ENCODE measurements at regions not wholly inside any gene's neighbourhood (a gene's known extent, or its start where the extent isn't known, plus 50 kb on each side); places are given as distances from the start of the nearest gene placed in this dataset.

GRCh38 chr13:39210961-39211534 is 172.8 kb downstream of the NHLRC3 start:
- no TSS peak for BruUV-seq (replicated peaks)
- Histone ChIP-seq H3K9me3 (replicated peaks; ENCODE audit: control insufficient read depth, insufficient read depth, low read depth, low read length) (no peaks in the 10 kb centered on the region), H3K4me1 (replicated peaks in 1 of 2; ENCODE audit: control insufficient read depth in 2 of 2, insufficient read depth in 2 of 2, low read length in 2 of 2) (no peaks in the 10 kb centered on the region), H3K36me3 (ENCODE audit: control insufficient read depth, insufficient read depth, low read length) (no peaks in the 10 kb centered on the region), H3K27ac (ENCODE audit: extremely low read depth, low read depth, low read length) (no peak overlapping the region), H4K20me1 (replicated peaks; ENCODE audit: control insufficient read depth, insufficient read depth, low read length) (no peaks in the 10 kb centered on the region), H3K9ac (ENCODE audit: insufficient read depth in 1 of 2, low read depth in 2 of 2, low read length in 2 of 2) (no peak overlapping the region), H3K79me2 (ENCODE audit: control insufficient read depth, insufficient read depth, low read length) (no peaks in the 10 kb centered on the region), H3K4me3 (no peak overlapping the region), H3K27me3 (ENCODE audit: control insufficient read depth in 2 of 2, insufficient read depth in 2 of 2, low read length in 2 of 2) (no peaks in the 10 kb centered on the region), H2AFZ (ENCODE audit: low read depth, low read length) (no peak overlapping the region), H3K9me1 (ENCODE audit: control insufficient read depth, insufficient read depth, low read length) (no peaks in the 10 kb centered on the region), H3K4me2 (ENCODE audit: insufficient read depth, low read length) (no peak overlapping the region)
- DNase-seq (ENCODE audit: extremely low read depth in 1 of 4, low spot score in 3 of 4) = no peak
- no peak for ATAC-seq
- WGBS (ENCODE audit: insufficient coverage, low coverage, missing lambda C conversion rate) = 0% methylated on average over 1 of the region's 1 CpG
- ChIA-PET POLR2A (no interaction called here), CTCF (ENCODE audit: low intra/inter-chr PET ratio) (no interaction called here)
- FAIRE-seq = no peak
- in situ Hi-C loops (cut with MboI) = no loop called here
- intact Hi-C loops (cut with micrococcal nuclease) = no loop called here
- TF ChIP-seq ZNF165 (CRISPR knock-in tag; IDR thresholded peaks at IDR 0.05; ENCODE audit: borderline replicate concordance) (no peak), DPF2 (IDR thresholded peaks at IDR 0.05) (no peak), NR0B1 (IDR thresholded peaks at IDR 0.05; ENCODE audit: partially characterized antibody) (no peak), E2F5 (CRISPR knock-in tag; IDR thresholded peaks at IDR 0.05) (no peak), CCAR2 (IDR thresholded peaks at IDR 0.05; ENCODE audit: low read depth, low read length) (no peak), MYC (IDR thresholded peaks at IDR 0.05; ENCODE audit: low read depth, low read length) (no peak), MYC (CRISPR knock-in tag; IDR thresholded peaks at IDR 0.05; ENCODE audit: borderline replicate concordance, low read depth) (no peak), ZNF518B (CRISPR knock-in tag; IDR thresholded peaks at IDR 0.05) (no peak), BRD4 (IDR thresholded peaks at IDR 0.05) (no peak), KDM1A (IDR thresholded peaks at IDR 0.05) (no peak), NRF1 (conservative IDR thresholded peaks at IDR 0.05 in 1 of 2, IDR thresholded peaks at IDR 0.05 in 1 of 2) (no peak), RBM34 (IDR thresholded peaks at IDR 0.05; ENCODE audit: borderline replicate concordance, insufficient read depth, low read length) (no peak), TAL1 (IDR thresholded peaks at IDR 0.05) (no peak), HNRNPLL (IDR thresholded peaks at IDR 0.05; ENCODE audit: low read depth, low read length, poor library complexity, severe bottlenecking) (no peak)
